A673 (cell line): ENCODE measurements at regions not wholly inside any gene's neighbourhood (a gene's known extent, or its start where the extent isn't known, plus 50 kb on each side); places are given as distances from the start of the nearest gene placed in this dataset.

Experiments
- BruUV-seq: library from RNA; stranded (reverse); fragments of 400-500 nt; replicated peaks from 2 replicates; lab custom pipeline; 2021; lab: Mats Ljungman, UMichigan
- CTCF ChIA-PET: fragments of 300-600 bp; sonication (Branson Sonifier 250); formaldehyde crosslinking; loops from one replicate; lab custom pipeline; 2022; ENCODE audit warnings: antibody characterized with exemption; lab: Charles Lee
- POLR2A ChIA-PET: fragments of 300-600 bp; sonication (Branson Sonifier 250); formaldehyde crosslinking; loops from one replicate; lab custom pipeline; 2022; ENCODE audit warnings: antibody characterized with exemption; ENCODE audit not compliant: low non-redundant PET; lab: Charles Lee
- DNase-seq: peaks from one replicate; pipeline ENCODE4 v3.0.0-alpha.2; 2015; ENCODE audit warnings: low spot score
- H3K27ac ChIP-seq: fragments of 200-600 bp; sonication (generic); 2 replicates; pipeline ENCODE4 v1.5.1; 2016; ENCODE audit warnings: mixed run types, low read depth, mild to moderate bottlenecking, mixed read lengths, antibody characterized with exemption, low read length; ENCODE audit not compliant: poor library complexity, severe bottlenecking
- H3K27me3 ChIP-seq: fragments of 200-600 bp; sonication (generic); replicated peaks from 2 replicates; pipeline ENCODE4 v1.6.1; 2017; ENCODE audit warnings: mixed run types, low read depth, mild to moderate bottlenecking, mixed read lengths, antibody characterized with exemption, low read length; ENCODE audit not compliant: insufficient read depth, poor library complexity
- H3K36me3 ChIP-seq: fragments of 200-600 bp; sonication (generic); 2 replicates; pipeline ENCODE4 v1.6.1; 2016; ENCODE audit warnings: mixed run types, mild to moderate bottlenecking, mixed read lengths, antibody characterized with exemption, low read length; ENCODE audit not compliant: insufficient read depth, poor library complexity, severe bottlenecking
- H3K4me1 ChIP-seq: fragments of 200-600 bp; sonication (generic); 2 replicates; pipeline ENCODE4 v1.6.1; 2017; ENCODE audit warnings: mixed run types, mild to moderate bottlenecking, mixed read lengths, antibody characterized with exemption, low read length; ENCODE audit not compliant: insufficient read depth, poor library complexity, severe bottlenecking
- H3K4me3 ChIP-seq: fragments of 200-600 bp; sonication (generic); 2 replicates; pipeline ENCODE4 v1.5.1; 2016; ENCODE audit warnings: low read depth, mixed run types, mild to moderate bottlenecking, mixed read lengths, low read length; ENCODE audit not compliant: poor library complexity, severe bottlenecking
- H3K9me3 ChIP-seq: fragments of 200-600 bp; sonication (generic); 2 replicates; pipeline ENCODE4 v1.6.1; 2016; ENCODE audit warnings: mixed run types, low read depth, mild to moderate bottlenecking, mixed read lengths, antibody characterized with exemption, low read length; ENCODE audit not compliant: poor library complexity, severe bottlenecking
- EZH2 ChIP-seq: fragments of 200-600 bp; sonication (generic); IDR thresholded peaks from 2 replicates; pipeline ENCODE4 v1.6.1; 2017; ENCODE audit warnings: borderline replicate concordance, low read depth, mild to moderate bottlenecking, mixed read lengths, antibody characterized with exemption, low read length; ENCODE audit not compliant: poor library complexity, severe bottlenecking
- intact Hi-C: fragments of 100-400 bp; cut with micrococcal nuclease; formaldehyde crosslinking; loops from one replicate; pipeline ENCODE4 v1.10.0; 2022; ENCODE audit not compliant: unreplicated experiment
- TF ChIP-seq, protein P1 (sequence below): fragments of 300-800, 200-600 bp; sonication (generic); conservative IDR thresholded peaks from 2 replicates; pipeline ENCODE4 v1.5.1; 2017; ENCODE audit warnings: low read depth, mild to moderate bottlenecking, antibody characterized with exemption, low read length, moderate library complexity, mixed read lengths

DNA sequence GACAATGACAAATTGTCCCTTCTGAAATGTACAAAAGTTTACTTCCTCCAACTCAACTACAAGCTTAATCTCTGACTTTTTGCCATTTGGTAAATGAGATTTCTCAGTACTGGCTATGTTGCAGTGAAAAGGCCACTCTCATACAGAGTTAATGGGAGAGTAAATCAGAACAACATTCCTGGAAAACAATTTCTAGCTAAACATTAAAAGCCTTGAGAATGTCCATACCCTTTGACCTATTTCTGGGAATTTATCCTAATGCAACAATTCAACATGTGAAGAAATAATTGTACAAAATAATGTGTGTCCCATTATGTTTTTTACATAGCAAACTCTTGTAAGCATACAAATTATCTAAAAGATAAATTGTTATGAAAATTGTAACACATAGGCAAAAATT lies 56.3 kb upstream of the SPEF2 start:
- H3K36me3 ChIP-seq: no peaks in the 10 kb centered on the region
- TF ChIP-seq, protein P1, sequence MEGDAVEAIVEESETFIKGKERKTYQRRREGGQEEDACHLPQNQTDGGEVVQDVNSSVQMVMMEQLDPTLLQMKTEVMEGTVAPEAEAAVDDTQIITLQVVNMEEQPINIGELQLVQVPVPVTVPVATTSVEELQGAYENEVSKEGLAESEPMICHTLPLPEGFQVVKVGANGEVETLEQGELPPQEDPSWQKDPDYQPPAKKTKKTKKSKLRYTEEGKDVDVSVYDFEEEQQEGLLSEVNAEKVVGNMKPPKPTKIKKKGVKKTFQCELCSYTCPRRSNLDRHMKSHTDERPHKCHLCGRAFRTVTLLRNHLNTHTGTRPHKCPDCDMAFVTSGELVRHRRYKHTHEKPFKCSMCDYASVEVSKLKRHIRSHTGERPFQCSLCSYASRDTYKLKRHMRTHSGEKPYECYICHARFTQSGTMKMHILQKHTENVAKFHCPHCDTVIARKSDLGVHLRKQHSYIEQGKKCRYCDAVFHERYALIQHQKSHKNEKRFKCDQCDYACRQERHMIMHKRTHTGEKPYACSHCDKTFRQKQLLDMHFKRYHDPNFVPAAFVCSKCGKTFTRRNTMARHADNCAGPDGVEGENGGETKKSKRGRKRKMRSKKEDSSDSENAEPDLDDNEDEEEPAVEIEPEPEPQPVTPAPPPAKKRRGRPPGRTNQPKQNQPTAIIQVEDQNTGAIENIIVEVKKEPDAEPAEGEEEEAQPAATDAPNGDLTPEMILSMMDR: no peak
- TF ChIP-seq EZH2: no peak
- H3K4me3 ChIP-seq: no peak overlapping the region
- no peak for DNase-seq
- intact Hi-C loops: no loop called here
- BruUV-seq: no TSS peak
- no peaks in the 10 kb centered on the region for H3K27me3 ChIP-seq
- peaks cover 9% of the 10 kb centered on the region for H3K9me3 ChIP-seq
- CTCF ChIA-PET: no interaction called here
- H3K27ac ChIP-seq: no peak overlapping the region
- POLR2A ChIA-PET: no interaction called here
- no peaks in the 10 kb centered on the region for H3K4me1 ChIP-seq

DNA sequence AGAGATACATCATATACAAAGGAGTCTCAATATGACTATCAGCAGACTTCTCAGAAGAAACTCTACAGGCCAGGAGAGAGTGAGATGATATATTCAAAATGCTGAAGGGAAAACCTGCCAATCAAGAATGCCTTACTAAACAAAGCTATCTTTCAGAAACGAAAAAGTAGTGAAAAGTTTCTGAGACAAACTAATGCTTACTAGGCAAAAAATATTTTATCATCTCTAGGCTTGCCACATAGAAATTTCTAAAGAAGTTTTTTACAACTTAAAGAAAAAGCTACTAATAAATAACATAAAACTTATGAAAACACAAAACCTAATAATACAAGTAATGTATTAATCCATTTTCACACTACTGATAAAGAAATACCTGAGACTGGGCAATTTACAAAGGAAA lies 59.9 kb upstream of the SPEF2 start:
- H3K36me3 ChIP-seq: no peaks in the 10 kb centered on the region
- H3K4me3 ChIP-seq: no peak overlapping the region
- DNase-seq: no peak
- no peaks in the 10 kb centered on the region for H3K27me3 ChIP-seq
- intact Hi-C loops: no loop called here
- no TSS peak for BruUV-seq
- no peak for TF ChIP-seq EZH2
- TF ChIP-seq, protein P1: no peak
- H3K27ac ChIP-seq: no peak overlapping the region
- H3K4me1 ChIP-seq: no peaks in the 10 kb centered on the region
- ChIA-PET CTCF (no interaction called here), POLR2A (no interaction called here)
- H3K9me3 ChIP-seq: peaks cover 9% of the 10 kb centered on the region

DNA sequence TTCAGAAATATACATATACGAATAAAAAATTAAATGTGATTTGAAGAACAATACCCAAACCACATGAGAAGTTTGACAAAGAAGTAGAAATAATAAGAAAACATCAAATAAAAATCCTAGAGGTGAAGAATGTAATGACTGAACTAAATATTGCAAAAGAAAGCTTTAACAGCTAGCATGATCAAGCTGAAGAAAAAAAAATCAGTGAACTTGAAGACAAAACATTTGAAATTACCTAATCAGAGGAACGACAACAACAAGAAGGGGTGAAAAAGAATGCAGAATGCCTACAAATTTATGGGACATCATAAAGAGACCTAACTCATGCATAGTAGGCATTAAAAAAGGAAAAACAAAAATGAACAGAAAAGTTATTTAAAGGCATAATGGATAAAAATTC lies 60.5 kb upstream of the SPEF2 start:
- no TSS peak for BruUV-seq

More for the DNA sequence above, 60.5 kb upstream of the SPEF2 start:
- H3K27ac ChIP-seq: no peak overlapping the region
- no peaks in the 10 kb centered on the region for H3K36me3 ChIP-seq
- intact Hi-C loops: no loop called here
- H3K9me3 ChIP-seq: peaks cover 9% of the 10 kb centered on the region
- ChIA-PET POLR2A (no interaction called here), CTCF (no interaction called here)
- TF ChIP-seq EZH2: no peak
- TF ChIP-seq, protein P1: no peak
- no peak for DNase-seq
- H3K4me3 ChIP-seq: no peak overlapping the region
- H3K4me1 ChIP-seq: no peaks in the 10 kb centered on the region
- H3K27me3 ChIP-seq: no peaks in the 10 kb centered on the region
